NCI-H526 treated with DMSO at 0.1 percent for 48 hours (cell line): ENCODE measurements at regions not wholly inside any gene's neighbourhood (a gene's known extent, or its start where the extent isn't known, plus 50 kb on each side); places are given as distances from the start of the nearest gene placed in this dataset.
"Not testable (repeated sequence)": the region's sequence is repeated elsewhere in the genome, so short reads cannot be mapped to it uniquely, and the experiment has no call there.

Experiments
- DNase-seq: peaks from one replicate; lab custom pipeline; 2025; lab: John Stamatoyannopoulos, UW

- no peak for DNase-seq
These were observed 153.2 kb upstream of the SPACA7 start for GRCh38 chr13:112222971-112223370.

- DNase-seq = not testable (repeated sequence)
These were observed 152.2 kb upstream of the SPACA7 start for GRCh38 chr13:112223929-112224328.

DNA sequence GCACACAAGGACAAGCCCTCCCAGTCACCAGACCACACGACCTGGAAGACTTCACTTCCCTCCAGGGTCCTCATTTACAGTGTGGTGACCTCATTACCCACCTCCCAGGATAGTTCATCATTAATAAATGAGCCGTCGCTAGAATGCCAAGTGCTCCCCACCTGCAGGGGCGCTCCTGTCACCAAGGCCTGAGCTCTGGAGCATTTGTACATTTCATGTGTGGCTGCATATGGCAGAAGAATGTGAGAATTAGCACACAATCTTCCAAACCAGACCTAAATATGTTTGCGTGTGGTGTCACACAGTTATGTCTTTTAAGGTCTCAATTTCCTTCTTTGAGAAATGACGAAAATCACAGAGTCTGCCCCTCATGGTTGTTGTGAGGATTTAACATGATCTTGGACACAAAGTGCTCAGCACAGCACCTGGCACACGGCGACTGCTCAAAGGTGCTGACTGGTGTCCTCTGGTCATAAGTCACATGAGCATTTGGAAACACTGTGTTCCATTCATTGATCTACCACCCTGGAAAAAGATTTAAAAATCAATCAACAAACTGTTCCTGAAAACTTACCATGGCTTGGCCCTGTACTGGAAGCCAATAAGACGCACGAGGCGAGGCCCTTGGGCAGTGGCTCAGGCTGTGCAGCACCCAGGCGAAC, 150.6 kb upstream of the SPACA7 start:
- DNase-seq = no peak

DNA sequence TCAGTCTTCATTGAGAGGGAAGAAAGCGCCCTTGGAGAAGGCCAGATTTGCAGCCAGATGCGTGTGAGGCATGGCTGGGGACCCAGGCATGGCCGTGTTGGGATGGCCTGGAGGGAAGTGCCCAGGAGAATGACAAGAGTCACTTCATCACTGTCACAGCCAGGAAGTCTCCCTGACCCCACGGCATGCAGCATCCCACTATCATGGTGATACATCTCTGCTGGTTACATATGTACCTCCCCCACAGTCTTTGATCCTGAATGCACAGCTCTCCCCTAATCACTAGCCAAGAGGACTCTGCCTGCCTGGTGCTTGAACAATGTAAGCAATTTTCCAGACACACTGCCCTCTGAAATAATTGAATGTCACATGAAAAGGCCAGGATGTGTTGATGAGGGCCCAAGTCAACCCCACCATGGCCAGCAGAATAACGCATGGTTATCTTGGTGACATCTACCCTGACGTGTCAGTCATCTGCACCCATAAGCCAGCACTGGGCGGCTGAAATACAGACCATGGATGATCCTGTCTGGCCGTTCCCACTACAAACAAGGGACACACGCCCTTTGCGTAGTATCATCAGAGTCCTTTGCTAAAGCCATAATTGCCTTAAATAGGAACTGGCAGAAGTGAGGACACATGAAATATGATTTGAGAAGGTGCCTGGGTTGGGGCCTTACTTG, 149.7 kb upstream of the SPACA7 start:
- DNase-seq = no peak

GRCh38 chr13:112227031-112227430, 149.1 kb upstream of the SPACA7 start:
- no peak for DNase-seq

DNA sequence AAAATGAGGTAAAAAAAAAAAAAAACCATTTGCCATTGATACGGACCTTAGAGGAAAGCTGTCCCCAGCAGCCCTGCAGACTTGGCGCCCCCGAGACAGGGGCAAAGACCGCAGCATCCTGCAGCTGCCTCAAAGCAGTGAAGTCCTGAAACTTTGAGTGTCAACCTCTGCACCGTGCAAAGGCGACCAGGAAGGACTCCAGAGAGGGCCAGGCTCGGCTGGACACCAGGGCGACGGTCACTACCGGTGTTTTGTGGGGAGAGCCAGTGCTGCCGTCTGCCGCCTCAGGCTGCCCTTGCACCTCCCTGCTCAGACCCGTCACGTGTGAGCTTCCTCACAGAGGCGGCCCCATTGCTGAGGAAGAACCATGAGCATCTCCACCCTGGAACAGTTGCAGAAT, 146.7 kb upstream of the SPACA7 start:
- DNase-seq = no peak

GRCh38 chr13:112229992-112230872, 145.9 kb upstream of the SPACA7 start:
- DNase-seq = no peak

DNA sequence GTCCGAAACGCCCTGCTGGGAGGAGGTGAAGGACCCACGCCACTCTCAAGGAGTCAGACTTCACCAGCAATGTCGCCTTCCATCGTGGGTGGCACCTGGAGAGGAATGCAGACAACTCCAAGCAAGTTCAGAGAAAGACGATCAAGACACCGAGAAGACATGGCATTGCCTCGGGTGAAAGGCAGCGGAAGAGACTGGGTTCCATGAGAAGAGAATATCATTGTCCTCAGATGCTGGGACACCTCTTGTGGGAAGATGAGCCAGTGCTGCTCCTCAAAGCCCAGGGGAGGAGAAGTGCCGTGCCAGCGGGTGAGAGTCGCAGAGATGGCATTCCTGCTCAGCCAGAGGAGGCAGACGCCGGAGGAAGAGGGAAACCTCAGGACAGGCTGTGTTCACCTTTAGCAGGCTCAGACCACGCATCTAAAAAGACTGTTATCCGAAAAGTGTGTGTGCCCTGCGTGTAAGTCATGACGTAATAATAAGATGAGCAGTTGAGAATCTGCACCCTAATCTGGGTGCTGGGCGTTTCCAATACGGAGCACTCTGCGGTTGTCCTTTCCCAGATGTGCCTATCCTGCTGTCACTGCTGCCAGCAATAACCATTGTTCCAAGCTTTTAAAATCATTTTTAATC, 144.6 kb upstream of the SPACA7 start:
- DNase-seq = no peak

- no peak for DNase-seq
These were observed 142.9 kb upstream of the SPACA7 start for GRCh38 chr13:112233256-112233655.

DNA sequence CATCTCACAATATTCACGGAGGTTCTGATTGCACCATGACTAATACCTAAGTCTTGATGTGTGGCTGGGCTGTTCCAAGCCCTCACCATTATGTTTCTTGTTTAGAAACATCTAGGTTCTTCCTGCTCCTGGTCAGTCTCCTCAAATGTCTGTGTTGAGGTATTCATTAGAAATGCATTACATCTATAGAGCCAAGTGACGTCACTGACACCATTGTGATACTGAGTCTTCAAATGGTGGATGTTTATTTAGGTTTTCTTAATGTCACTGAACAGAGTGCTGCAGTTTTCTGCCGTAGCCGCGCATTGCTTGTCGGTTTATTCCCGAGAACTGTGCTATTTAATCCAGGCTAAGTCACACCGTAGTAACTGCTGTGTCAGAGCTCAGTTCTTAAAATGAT, 142.4 kb upstream of the SPACA7 start:
- no peak for DNase-seq

- no peak for DNase-seq
These were observed 141.9 kb upstream of the SPACA7 start for GRCh38 chr13:112234131-112234875.

GRCh38 chr13:112236016-112236415, 140.1 kb upstream of the SPACA7 start:
- DNase-seq = no peak

DNA sequence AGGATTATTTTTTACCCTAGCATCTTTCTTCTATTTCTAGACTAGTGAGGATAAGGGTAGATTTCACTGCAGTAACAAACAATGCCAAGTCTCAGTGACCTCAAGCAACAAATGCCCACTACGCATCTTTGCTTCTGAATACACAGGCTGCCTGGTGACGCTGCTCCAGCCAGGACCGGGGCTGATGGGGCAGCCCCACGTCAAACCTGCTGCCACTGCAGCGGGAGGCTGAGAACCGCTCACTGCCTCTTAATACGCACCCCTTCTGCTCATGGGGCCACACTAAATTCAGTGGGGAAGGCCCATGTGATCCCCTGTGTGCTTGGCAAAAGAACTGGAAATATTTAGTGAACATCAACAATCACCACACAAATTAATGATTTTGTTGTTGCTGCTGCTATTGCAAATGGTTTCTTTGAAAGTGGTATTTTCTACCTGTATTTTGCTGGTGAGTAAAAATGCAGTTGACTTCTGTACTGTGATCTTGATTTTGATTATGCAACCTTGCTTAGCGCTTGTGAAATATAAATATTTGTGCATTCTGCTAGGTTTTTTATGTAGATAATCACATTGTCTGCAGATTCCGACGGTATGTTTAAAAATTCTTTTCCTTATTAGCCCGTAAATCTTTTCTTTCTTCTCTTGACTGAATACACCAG, 139.5 kb upstream of the SPACA7 start:
- DNase-seq = no peak

- no peak for DNase-seq
These were observed 137.6 kb upstream of the SPACA7 start for GRCh38 chr13:112238436-112238995.

- no peak for DNase-seq
These were observed 136.1 kb upstream of the SPACA7 start for GRCh38 chr13:112240076-112240475.

GRCh38 chr13:112241288-112241687, 134.9 kb upstream of the SPACA7 start:
- DNase-seq = no peak

DNA sequence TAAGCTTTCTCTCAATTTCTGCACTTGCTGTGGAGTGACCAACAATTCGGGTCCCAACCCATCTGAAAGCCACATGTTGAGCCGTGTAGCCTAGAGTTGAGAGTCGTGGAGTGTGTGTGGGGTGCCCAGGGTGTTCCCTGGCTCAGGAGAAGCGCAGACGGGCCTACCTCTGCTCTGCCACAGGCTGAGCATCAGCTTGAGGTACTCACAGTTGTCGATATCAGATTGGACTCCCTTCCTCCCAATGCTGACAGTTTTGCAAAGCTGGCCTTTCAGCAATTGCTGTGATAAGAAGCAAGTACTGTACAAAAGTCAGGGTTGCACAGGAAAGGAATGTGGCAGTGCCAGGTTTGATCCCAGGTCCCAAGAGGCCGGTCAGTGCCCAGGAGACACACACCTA, 133.4 kb upstream of the SPACA7 start:
- no peak for DNase-seq

DNA sequence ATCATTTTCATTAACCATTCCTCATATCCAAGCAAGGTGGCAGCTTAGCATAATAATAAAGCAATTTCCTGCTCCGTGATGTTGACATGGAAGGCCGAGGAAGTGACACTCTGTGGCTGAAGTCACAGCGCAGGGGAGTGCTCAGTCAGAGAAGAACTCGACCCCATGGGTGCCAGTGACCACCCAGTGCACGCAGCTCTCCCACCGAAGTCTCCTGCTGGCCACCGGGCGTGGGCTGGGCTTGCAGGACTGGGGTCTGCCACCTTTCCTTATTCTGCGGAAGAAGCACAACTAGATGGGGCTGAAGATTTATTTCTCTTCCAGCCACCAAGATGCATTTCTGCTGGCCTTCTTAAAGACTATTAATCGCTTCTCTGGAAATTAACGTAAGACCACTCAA, 132.1 kb upstream of the SPACA7 start:
- DNase-seq = no peak

GRCh38 chr13:112244495-112245177, 131.5 kb upstream of the SPACA7 start:
- no peak for DNase-seq

- no peak for DNase-seq
These were observed 130.9 kb upstream of the SPACA7 start for GRCh38 chr13:112245179-112245724.
